ENCODE measurements at regions not wholly inside any gene's neighbourhood (a gene's known extent, or its start where the extent isn't known, plus 50 kb on each side); places are given as distances from the start of the nearest gene placed in this dataset.

GRCh38 chr11:79894111-79894510, 453.3 kb upstream of the TENM4 start:
- DNase-seq (ENCODE audit: low spot score): no peak

GRCh38 chr11:79890272-79890671, 449.4 kb upstream of the TENM4 start:
- DNase-seq (ENCODE audit: low spot score): no peak

- no peak for DNase-seq (ENCODE audit: low spot score)
Observed at GRCh38 chr11:79864882-79865281, 424.1 kb upstream of the TENM4 start.

GRCh38 chr11:79860336-79860735, 419.5 kb upstream of the TENM4 start:
- no peak for DNase-seq (ENCODE audit: low spot score)

GRCh38 chr11:79857377-79858214, 416.8 kb upstream of the TENM4 start:
- no peak for DNase-seq (ENCODE audit: low spot score)

- no peak for DNase-seq (ENCODE audit: low spot score)
Observed at GRCh38 chr11:79852176-79852575, 411.3 kb upstream of the TENM4 start.

- no peak for DNase-seq (ENCODE audit: low spot score)
Observed at GRCh38 chr11:79845002-79845709, 404.3 kb upstream of the TENM4 start.

GRCh38 chr11:79834015-79834414, 393.2 kb upstream of the TENM4 start:
- no peak for DNase-seq (ENCODE audit: low spot score)

GRCh38 chr11:79830446-79830845, 389.6 kb upstream of the TENM4 start:
- DNase-seq (ENCODE audit: low spot score): no peak

GRCh38 chr11:79829891-79830290, 389.1 kb upstream of the TENM4 start:
- DNase-seq (ENCODE audit: low spot score): no peak

GRCh38 chr11:79822766-79823165, 381.9 kb upstream of the TENM4 start:
- no peak for DNase-seq (ENCODE audit: low spot score)

- DNase-seq (ENCODE audit: low spot score): no peak
Observed at GRCh38 chr11:79813551-79813950, 372.7 kb upstream of the TENM4 start.

- no peak for DNase-seq (ENCODE audit: low spot score)
Observed at GRCh38 chr11:79809487-79809886, 368.7 kb upstream of the TENM4 start.

- DNase-seq (ENCODE audit: low spot score): no peak
Observed at GRCh38 chr11:79807506-79807905, 366.7 kb upstream of the TENM4 start.

GRCh38 chr11:79796704-79797103, 355.9 kb upstream of the TENM4 start:
- no peak for DNase-seq (ENCODE audit: low spot score)

GRCh38 chr11:79794484-79795393, 353.9 kb upstream of the TENM4 start:
- no peak for DNase-seq (ENCODE audit: low spot score)

- no peak for DNase-seq (ENCODE audit: low spot score)
Observed at GRCh38 chr11:79794057-79794456, 353.2 kb upstream of the TENM4 start.

- DNase-seq (ENCODE audit: low spot score): no peak
Observed at GRCh38 chr11:79786961-79787360, 346.1 kb upstream of the TENM4 start.

- DNase-seq (ENCODE audit: low spot score): no peak
Observed at GRCh38 chr11:79783833-79784232, 343.0 kb upstream of the TENM4 start.

- DNase-seq (ENCODE audit: low spot score): no peak
Observed at GRCh38 chr11:79768343-79768742, 327.5 kb upstream of the TENM4 start.

GRCh38 chr11:79762279-79762921, 321.6 kb upstream of the TENM4 start:
- DNase-seq (ENCODE audit: low spot score): no peak

GRCh38 chr11:79758325-79758724, 317.5 kb upstream of the TENM4 start:
- no peak for DNase-seq (ENCODE audit: low spot score)

Measured in CD4-positive, alpha-beta T cell treated with Interleukin-6 at 100 ng/mL for 8 hours (primary cell).